HCT116 (cell line): ENCODE measurements at regions not wholly inside any gene's neighbourhood (a gene's known extent, or its start where the extent isn't known, plus 50 kb on each side); places are given as distances from the start of the nearest gene placed in this dataset.

Experiments used
- ATAC-seq: fragments of 200-7000 bp; cut with Tn5 transposase; 2 replicates; pipeline ENCODE4 v1.9.1; 2020; ENCODE audit warnings: mild to moderate bottlenecking, moderate library complexity
- BruUV-seq: library from RNA; stranded (reverse); fragments of 400-500 nt; replicated peaks from 2 replicates; lab custom pipeline; 2021; lab: Mats Ljungman, UMichigan
- CTCF ChIA-PET: fragments of 300-600 bp; sonication (Branson Sonifier 250); formaldehyde crosslinking; loops from one replicate; lab custom pipeline; 2021; ENCODE audit warnings: antibody characterized with exemption; lab: Charles Lee
- POLR2A ChIA-PET: fragments of 300-600, 350-600 bp; sonication (Branson Sonifier 250); formaldehyde crosslinking; loops from one replicate; lab custom pipeline; 2021; ENCODE audit warnings: antibody characterized with exemption; lab: Charles Lee
- RAD21 ChIA-PET, 2 experiments: fragments of 300-600 bp; sonication (Branson Sonifier 250); formaldehyde crosslinking; loops; one replicate each; lab custom pipeline; 2023; ENCODE audit warnings: low total read pairs in 2 of 2; ENCODE audit not compliant: uncharacterized antibody in 2 of 2, unreplicated experiment in 2 of 2, low non-redundant PET in 1 of 2; lab: Charles Lee
- DNase-seq: peaks from one replicate; pipeline ENCODE4 v3.0.0-alpha.2; 2010; ENCODE audit warnings: low read depth, low spot score
- H2AFZ ChIP-seq: fragments of 200-600 bp; shearing (Covaris generic), sonication (generic); 2 replicates; pipeline ENCODE4 v1.6.1; 2017; ENCODE audit warnings: low read depth, mixed run types, mixed read lengths, antibody characterized with exemption, low read length; ENCODE audit not compliant: poor library complexity, severe bottlenecking
- H3K27ac ChIP-seq: 2 replicates; pipeline ENCODE4 v1.5.1; 2012; ENCODE audit warnings: low read depth, low read length
- H3K27me3 ChIP-seq: fragments of 200-600 bp; sonication (generic); 2 replicates; pipeline ENCODE4 v1.6.1; 2016; ENCODE audit warnings: mixed run types, low read length, mixed read lengths; ENCODE audit not compliant: insufficient read depth
- H3K36me3 ChIP-seq, 2 experiments: fragments of 200-500 bp in 1 of 2; fragments of 200-600 bp in 1 of 2; sonication (Bioruptor generic) in 1 of 2; sonication (generic) in 1 of 2; 2 replicates each; pipeline versions ENCODE4 v1.5.1 to v1.6.1; 2014 to 2016; ENCODE audit warnings: low read length in 2 of 2, inconsistent platforms in 1 of 2, mixed read lengths in 1 of 2, mixed run types in 1 of 2; ENCODE audit not compliant: insufficient read depth in 2 of 2, control insufficient read depth in 1 of 2
- H3K4me1 ChIP-seq, 2 experiments: fragments of 200-600 bp in 1 of 2; sonication (generic) in 1 of 2; 2 replicates each; pipeline versions ENCODE4 v1.5.1 to v1.6.1; 2012 to 2017; ENCODE audit warnings: low read length in 2 of 2, inconsistent platforms in 1 of 2, mild to moderate bottlenecking in 1 of 2, mixed read lengths in 1 of 2, mixed run types in 1 of 2, moderate library complexity in 1 of 2; ENCODE audit not compliant: insufficient read depth in 2 of 2, control insufficient read depth in 1 of 2
- H3K4me2 ChIP-seq: fragments of 200-600 bp; sonication (generic); 2 replicates; pipeline ENCODE4 v1.6.1; 2017; ENCODE audit warnings: mixed run types, low read length, mixed read lengths
- H3K4me3 ChIP-seq, 2 experiments: fragments of 200-600 bp in 1 of 2; sonication (generic) in 1 of 2; replicated peaks in 1 of 2; 2 replicates each; pipeline ENCODE4 v1.5.1; 2011 to 2016; ENCODE audit warnings: low read length in 2 of 2, control low read depth in 1 of 2, low read depth in 1 of 2, mild to moderate bottlenecking in 1 of 2, mixed read lengths in 1 of 2, mixed run types in 1 of 2
- H3K79me2 ChIP-seq: fragments of 200-600 bp; sonication (generic); 2 replicates; pipeline ENCODE4 v1.6.1; 2017; ENCODE audit warnings: mild to moderate bottlenecking, mixed run types, low read length, moderate library complexity, mixed read lengths; ENCODE audit not compliant: insufficient read depth
- H3K9ac ChIP-seq: fragments of 200-600 bp; sonication (generic); 2 replicates; pipeline ENCODE4 v1.6.1; 2016; ENCODE audit warnings: low read length, mixed read lengths
- H3K9me2 ChIP-seq: fragments of 200-600 bp; sonication (generic), shearing (Covaris generic); 2 replicates; pipeline ENCODE4 v1.6.1; 2017; ENCODE audit warnings: mixed run types, mild to moderate bottlenecking, moderate library complexity; ENCODE audit not compliant: insufficient read depth
- H3K9me3 ChIP-seq, 2 experiments: fragments of 200-500 bp in 1 of 2; fragments of 200-600 bp in 1 of 2; sonication (Bioruptor generic) in 1 of 2; sonication (generic) in 1 of 2; 2 replicates each; pipeline ENCODE4 v1.6.1; 2014 to 2017; ENCODE audit warnings: low read length in 2 of 2, mixed read lengths in 2 of 2, inconsistent platforms in 1 of 2, low read depth in 1 of 2, mild to moderate bottlenecking in 1 of 2, mixed run types in 1 of 2, moderate library complexity in 1 of 2; ENCODE audit not compliant: control insufficient read depth in 1 of 2, insufficient read depth in 1 of 2
- H4K20me1 ChIP-seq: fragments of 200-600 bp; sonication (generic), shearing (Covaris generic); 2 replicates; pipeline ENCODE4 v1.6.1; 2017; ENCODE audit warnings: mixed run types, mild to moderate bottlenecking, moderate library complexity; ENCODE audit not compliant: insufficient read depth
- ATF3 ChIP-seq: IDR thresholded peaks from 2 replicates; pipeline ENCODE4 v1.6.1; 2012
- CBX3 ChIP-seq: IDR thresholded peaks from 2 replicates; pipeline ENCODE4 v1.6.1; 2012; ENCODE audit warnings: low read depth
- CTCF ChIP-seq, 3 experiments: fragments of 200-600 bp in 1 of 3; sonication (generic) in 1 of 3; IDR thresholded peaks in 2 of 3; conservative IDR thresholded peaks in 1 of 3; 2 replicates each; pipeline ENCODE4 v1.5.1; 2012 to 2017; ENCODE audit warnings: low read depth in 2 of 3, low read length in 2 of 3, antibody characterized with exemption in 1 of 3, borderline replicate concordance in 1 of 3, control low read depth in 1 of 3, mild to moderate bottlenecking in 1 of 3, mixed read lengths in 1 of 3, mixed run types in 1 of 3, moderate library complexity in 1 of 3; ENCODE audit not compliant: insufficient read depth in 1 of 3
- EGR1 ChIP-seq: IDR thresholded peaks from 2 replicates; pipeline ENCODE4 v1.6.1; 2012; ENCODE audit warnings: low read depth
- ELF1 ChIP-seq: IDR thresholded peaks from 2 replicates; pipeline ENCODE4 v1.6.1; 2012; ENCODE audit warnings: low read depth, borderline replicate concordance
- EZH2 ChIP-seq: fragments of 200-600 bp; sonication (generic); IDR thresholded peaks from 2 replicates; pipeline ENCODE4 v1.6.1; 2017; ENCODE audit warnings: antibody characterized with exemption, mixed run types
- EZH2phosphoT487 ChIP-seq: fragments of 200-600 bp; IDR thresholded peaks from 2 replicates; pipeline ENCODE4 v1.6.1; 2018; ENCODE audit warnings: antibody characterized with exemption, borderline replicate concordance
- FOSL1 ChIP-seq: IDR thresholded peaks from 2 replicates; pipeline ENCODE4 v1.6.1; 2012; ENCODE audit warnings: low read depth
- JUND ChIP-seq: IDR thresholded peaks from 2 replicates; pipeline ENCODE4 v1.6.1; 2012
- MAX ChIP-seq: IDR thresholded peaks from 2 replicates; pipeline ENCODE4 v1.6.1; 2012
- POLR2A ChIP-seq: IDR thresholded peaks from 2 replicates; pipeline ENCODE4 v1.7.0; 2011; ENCODE audit warnings: borderline replicate concordance; ENCODE audit not compliant: insufficient read depth, insufficient read length; ENCODE audit errors: extremely low read depth
- RAD21 ChIP-seq: IDR thresholded peaks from 2 replicates; pipeline ENCODE4 v1.6.1; 2012; ENCODE audit warnings: low read depth, mild to moderate bottlenecking
- REST ChIP-seq: IDR thresholded peaks from 2 replicates; pipeline ENCODE4 v1.6.1; 2012; ENCODE audit warnings: low read depth
- SIN3A ChIP-seq: IDR thresholded peaks from 2 replicates; pipeline ENCODE4 v1.6.1; 2012; ENCODE audit warnings: low read depth
- SP1 ChIP-seq: IDR thresholded peaks from 2 replicates; pipeline ENCODE4 v1.6.1; 2012; ENCODE audit warnings: low read depth
- TCF7L2 ChIP-seq: IDR thresholded peaks from 2 replicates; pipeline ENCODE4 v1.7.0; 2011; ENCODE audit warnings: borderline replicate concordance, inconsistent platforms; ENCODE audit not compliant: insufficient read depth, insufficient read length; ENCODE audit errors: extremely low read depth
- YY1 ChIP-seq: IDR thresholded peaks from 2 replicates; pipeline ENCODE4 v1.6.1; 2011; ENCODE audit warnings: low read length, low read depth, moderate library complexity, mild to moderate bottlenecking; ENCODE audit not compliant: insufficient replicate concordance; ENCODE audit errors: extremely low read depth
- ZBTB33 ChIP-seq: IDR thresholded peaks from 2 replicates; pipeline ENCODE4 v1.6.1; 2011; ENCODE audit warnings: mild to moderate bottlenecking, low read length, moderate library complexity; ENCODE audit not compliant: insufficient replicate concordance; ENCODE audit errors: extremely low read depth
- ZFX ChIP-seq: fragments of 450-650 bp; IDR thresholded peaks from 2 replicates; pipeline ENCODE4 v1.6.1; 2017
- ZNF274 ChIP-seq: fragments of 200-500 bp; sonication (Bioruptor generic); IDR thresholded peaks from 2 replicates; pipeline ENCODE4 v1.6.1; 2014; ENCODE audit warnings: mild to moderate bottlenecking, low read depth, low read length, inconsistent platforms
- intact Hi-C: fragments of 100-400 bp; cut with micrococcal nuclease; formaldehyde crosslinking; loops from 2 replicates; pipeline ENCODE4 v1.10.0; 2022

GRCh38 chr7:88617185-88617584, 142.3 kb upstream of the ZNF804B start:
- POLR2A ChIA-PET: no interaction called here
- CTCF ChIA-PET: no interaction called here
- BruUV-seq: no TSS peak

More at GRCh38 chr7:88617185-88617584, 142.3 kb upstream of the ZNF804B start:
- no peak for DNase-seq
- RAD21 ChIA-PET: no interaction called here
- no peaks in the 10 kb centered on the region for H4K20me1 ChIP-seq
- no peaks in the 10 kb centered on the region for H3K9me3 ChIP-seq
- no peak overlapping the region for H3K4me3 ChIP-seq
- intact Hi-C loops: no loop called here
- no peaks in the 10 kb centered on the region for H3K9me2 ChIP-seq
- H3K9ac ChIP-seq: no peak overlapping the region
- H3K36me3 ChIP-seq: no peaks in the 10 kb centered on the region
- H3K4me2 ChIP-seq: no peak overlapping the region
- no peak for ATAC-seq
- H3K79me2 ChIP-seq: no peaks in the 10 kb centered on the region
- H3K4me1 ChIP-seq: no peaks in the 10 kb centered on the region
- no peak overlapping the region for H2AFZ ChIP-seq
- no peak overlapping the region for H3K27ac ChIP-seq
- TF ChIP-seq YY1: no peak
- TF ChIP-seq SP1: no peak
- TF ChIP-seq SIN3A: no peak
- TF ChIP-seq MAX: no peak
- TF ChIP-seq POLR2A: no peak
- TF ChIP-seq CBX3: no peak
- TF ChIP-seq REST: no peak
- TF ChIP-seq TCF7L2: no peak
- TF ChIP-seq ZFX: no peak
- no peak for TF ChIP-seq EZH2
- TF ChIP-seq FOSL1: no peak
- no peak for TF ChIP-seq ELF1
- TF ChIP-seq ZBTB33: no peak
- no peak for TF ChIP-seq ATF3
- no peak for TF ChIP-seq CTCF (IDR thresholded peaks at IDR 0.05 in 2 of 3, conservative IDR thresholded peaks at IDR 0.05 in 1 of 3; ENCODE audit: borderline replicate concordance in 1 of 3, insufficient read depth in 1 of 3, low read depth in 2 of 3, low read length in 2 of 3)
- no peak for TF ChIP-seq JUND
- TF ChIP-seq EZH2phosphoT487: no peak
- no peak for TF ChIP-seq RAD21
- no peak for TF ChIP-seq EGR1
- TF ChIP-seq ZNF274: no peak
- TF ChIP-seq, all 23 proteins: peak for 0
- no peaks in the 10 kb centered on the region for H3K27me3 ChIP-seq
